PC-9 (cell line): ENCODE measurements at regions not wholly inside any gene's neighbourhood (a gene's known extent, or its start where the extent isn't known, plus 50 kb on each side); places are given as distances from the start of the nearest gene placed in this dataset.
A peak's percentile ranks its signal among the peaks of the same experiment; 100 is the strongest.

Experiments
- CTCF ChIP-seq: fragments of 200-600 bp; sonication (generic); conservative IDR thresholded peaks from 2 replicates; pipeline ENCODE4 v1.6.1; 2017; ENCODE audit warnings: mixed run types, antibody characterized with exemption, mild to moderate bottlenecking, moderate library complexity
- EZH2 ChIP-seq: fragments of 200-600 bp; sonication (generic); IDR thresholded peaks from 2 replicates; pipeline ENCODE4 v1.8.0; 2017; ENCODE audit warnings: antibody characterized with exemption, low read depth

- TF ChIP-seq CTCF (peak; percentile 55), EZH2 (no peak)
Observed at GRCh38 chr6:84284428-84285049, 57.1 kb upstream of the CEP162 start.
